ENCODE measurements at regions not wholly inside any gene's neighbourhood (a gene's known extent, or its start where the extent isn't known, plus 50 kb on each side); places are given as distances from the start of the nearest gene placed in this dataset.

DNA sequence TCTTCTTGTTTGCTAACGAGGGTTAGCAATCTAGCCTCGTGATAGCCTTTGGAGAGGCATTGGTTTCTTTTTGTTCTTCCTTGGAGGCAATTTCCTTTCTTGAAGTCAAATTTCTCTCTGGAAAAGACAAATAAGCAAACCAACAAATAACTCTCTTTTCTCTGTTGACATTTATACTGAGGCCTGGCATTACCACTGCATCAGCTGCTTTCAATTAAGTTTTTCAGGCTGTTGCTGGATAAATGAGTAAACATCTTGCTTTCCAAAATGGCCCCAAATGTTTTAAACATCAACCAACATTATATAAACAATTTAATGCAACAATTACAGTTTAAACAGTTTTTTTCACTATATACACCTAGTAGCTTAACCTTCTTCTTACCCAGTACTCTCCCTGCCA is 264.4 kb downstream of the HTR1A start:
- Histone ChIP-seq H3K23ac (ENCODE audit: insufficient read length, low read depth, low read length) (no peak overlapping the region), H4K8ac (replicated peaks; ENCODE audit: insufficient read length, low read depth, low read length) (no peak overlapping the region), H2AK5ac (ENCODE audit: insufficient read length, low read length) (no peak overlapping the region), H4K5ac (ENCODE audit: insufficient read length, low read depth, low read length) (no peak overlapping the region), H3K18ac (ENCODE audit: insufficient read length, low read depth, low read length) (no peak overlapping the region), H3K4me1 (ENCODE audit: insufficient read depth, low read length) (no peaks in the 10 kb centered on the region), H2BK120ac (ENCODE audit: low read depth, low read length, poor library complexity, severe bottlenecking) (no peak overlapping the region), H4K91ac (ENCODE audit: insufficient read length, low read depth, low read length) (no peak overlapping the region), H2BK20ac (ENCODE audit: low read depth, low read length, poor library complexity, severe bottlenecking) (no peak overlapping the region), H3K4ac (ENCODE audit: low read depth, low read length) (no peak overlapping the region), H3K9ac (ENCODE audit: extremely low read depth, insufficient read length, low read length) (no peak overlapping the region), H4K20me1 (ENCODE audit: control insufficient read depth, insufficient read depth, insufficient read length) (no peaks in the 10 kb centered on the region), H2AFZ (ENCODE audit: low read length) (no peak overlapping the region), H3K4me2 (ENCODE audit: insufficient read depth, insufficient read length, low read length) (no peak overlapping the region), H3K56ac (ENCODE audit: insufficient read length, low read depth, low read length) (no peak overlapping the region), H2BK12ac (ENCODE audit: insufficient read length, low read depth, low read length) (no peak overlapping the region), H3K9me3 (ENCODE audit: control insufficient read depth, low read depth, low read length) (no peaks in the 10 kb centered on the region), H3T11ph (ENCODE audit: low read length) (no peak overlapping the region), H3K79me2 (ENCODE audit: insufficient read depth, low read length) (no peaks in the 10 kb centered on the region), H3K27ac (ENCODE audit: insufficient read length, low read depth, low read length) (no peak overlapping the region), H3K23me2 (ENCODE audit: insufficient read length, low read depth, low read length, poor library complexity, severe bottlenecking) (no peaks in the 10 kb centered on the region), H2BK15ac (ENCODE audit: low read depth, low read length) (no peak overlapping the region), H3K27me3 (ENCODE audit: insufficient read depth, low read length) (no peaks in the 10 kb centered on the region), H2BK5ac (ENCODE audit: insufficient read length, low read length) (no peak overlapping the region), H3K79me1 (ENCODE audit: insufficient read depth, low read depth, low read length, poor library complexity, severe bottlenecking) (no peaks in the 10 kb centered on the region), H3K14ac (ENCODE audit: insufficient read depth, low read length) (no peak overlapping the region)
- WGBS (ENCODE audit: extremely low coverage, insufficient read length, low lambda C conversion rate), result no CpG with 5 or more reads among the region's 2 CpGs
- no peaks in the 10 kb centered on the region for H3K9me3 Mint-ChIP-seq
- TF ChIP-seq, protein P1, sequence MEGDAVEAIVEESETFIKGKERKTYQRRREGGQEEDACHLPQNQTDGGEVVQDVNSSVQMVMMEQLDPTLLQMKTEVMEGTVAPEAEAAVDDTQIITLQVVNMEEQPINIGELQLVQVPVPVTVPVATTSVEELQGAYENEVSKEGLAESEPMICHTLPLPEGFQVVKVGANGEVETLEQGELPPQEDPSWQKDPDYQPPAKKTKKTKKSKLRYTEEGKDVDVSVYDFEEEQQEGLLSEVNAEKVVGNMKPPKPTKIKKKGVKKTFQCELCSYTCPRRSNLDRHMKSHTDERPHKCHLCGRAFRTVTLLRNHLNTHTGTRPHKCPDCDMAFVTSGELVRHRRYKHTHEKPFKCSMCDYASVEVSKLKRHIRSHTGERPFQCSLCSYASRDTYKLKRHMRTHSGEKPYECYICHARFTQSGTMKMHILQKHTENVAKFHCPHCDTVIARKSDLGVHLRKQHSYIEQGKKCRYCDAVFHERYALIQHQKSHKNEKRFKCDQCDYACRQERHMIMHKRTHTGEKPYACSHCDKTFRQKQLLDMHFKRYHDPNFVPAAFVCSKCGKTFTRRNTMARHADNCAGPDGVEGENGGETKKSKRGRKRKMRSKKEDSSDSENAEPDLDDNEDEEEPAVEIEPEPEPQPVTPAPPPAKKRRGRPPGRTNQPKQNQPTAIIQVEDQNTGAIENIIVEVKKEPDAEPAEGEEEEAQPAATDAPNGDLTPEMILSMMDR (conservative IDR thresholded peaks at IDR 0.05), result no peak
- DNase-seq, result no peak
- H3K27ac Mint-ChIP-seq, result no peak overlapping the region
- no peaks in the 10 kb centered on the region for H3K27me3 Mint-ChIP-seq (ENCODE audit: low read depth)
- no peak overlapping the region for H3K4me3 Mint-ChIP-seq
- H3K4me1 Mint-ChIP-seq, result no peaks in the 10 kb centered on the region
- H3K36me3 Mint-ChIP-seq (ENCODE audit: insufficient read depth in 1 of 3, low read depth in 3 of 3), result no peaks in the 10 kb centered on the region

Measured in H9 (cell line).